ENCODE measurements at regions not wholly inside any gene's neighbourhood (a gene's known extent, or its start where the extent isn't known, plus 50 kb on each side); places are given as distances from the start of the nearest gene placed in this dataset.

DNA sequence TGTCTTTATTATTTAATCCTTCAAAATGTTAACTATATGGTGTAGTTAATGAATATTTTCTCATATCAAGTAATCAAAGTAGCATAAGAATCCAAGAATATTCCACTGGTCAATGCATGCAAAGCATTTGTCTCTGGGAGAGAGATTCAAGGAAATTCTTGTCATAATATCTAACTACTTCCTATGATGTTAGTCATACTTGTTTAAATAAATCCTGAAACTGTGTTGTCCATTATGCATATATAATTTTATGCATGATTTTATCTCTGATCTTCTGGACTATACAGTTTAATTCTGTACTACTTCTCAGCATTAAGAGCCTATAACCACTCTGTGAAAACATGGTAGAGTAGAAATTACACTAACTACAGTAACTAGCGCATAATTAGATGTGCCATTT, 388.3 kb downstream of the NR4A2 start:
- no peaks in the 10 kb centered on the region for H3K79me2 ChIP-seq (ENCODE audit: insufficient read depth, low read length)
- no peak for TF ChIP-seq CTCF (conservative IDR thresholded peaks at IDR 0.05; ENCODE audit: low read length)
- no peak for TF ChIP-seq EZH2phosphoT487 (IDR thresholded peaks at IDR 0.05; ENCODE audit: borderline replicate concordance)
- no peaks in the 10 kb centered on the region for H3K9me2 ChIP-seq (replicated peaks; ENCODE audit: low read depth, low read length)
- no peaks in the 10 kb centered on the region for H3K27me3 ChIP-seq (ENCODE audit: insufficient read depth, low read length, poor library complexity, severe bottlenecking)
- H2AFZ ChIP-seq (ENCODE audit: low read length): no peak overlapping the region
- no peak overlapping the region for H3K9ac ChIP-seq (ENCODE audit: low read depth, low read length, poor library complexity, severe bottlenecking)
- H3F3A ChIP-seq (ENCODE audit: low read depth): no peaks in the 10 kb centered on the region
- H3K36me3 ChIP-seq (ENCODE audit: insufficient read depth, low read length): no peaks in the 10 kb centered on the region
- H3K9me3 ChIP-seq (ENCODE audit: insufficient read depth, low read depth, low read length): no peaks in the 10 kb centered on the region
- H4K20me1 ChIP-seq (ENCODE audit: insufficient read depth, low read length, poor library complexity, severe bottlenecking): no peaks in the 10 kb centered on the region
- no peaks in the 10 kb centered on the region for H3K4me1 ChIP-seq (ENCODE audit: insufficient read depth, low read length, poor library complexity, severe bottlenecking)
- H3K4me3 ChIP-seq (ENCODE audit: low read length, poor library complexity, severe bottlenecking): no peak overlapping the region
- H3K4me2 ChIP-seq (ENCODE audit: low read depth, low read length, poor library complexity, severe bottlenecking): no peak overlapping the region

GRCh38 chr2:155930312-155930711, 402.2 kb downstream of the NR4A2 start:
- Histone ChIP-seq H2AFZ (ENCODE audit: low read length) (no peak overlapping the region), H3K4me3 (ENCODE audit: low read length, poor library complexity, severe bottlenecking) (no peak overlapping the region)

GRCh38 chr2:155917380-155917779, 415.1 kb downstream of the NR4A2 start:
- no peak for TF ChIP-seq EZH2phosphoT487 (IDR thresholded peaks at IDR 0.05; ENCODE audit: borderline replicate concordance)
- TF ChIP-seq CTCF (conservative IDR thresholded peaks at IDR 0.05; ENCODE audit: low read length): no peak

More at GRCh38 chr2:155930312-155930711, 402.2 kb downstream of the NR4A2 start:
- H3K9ac ChIP-seq (ENCODE audit: low read depth, low read length, poor library complexity, severe bottlenecking): no peak overlapping the region
- TF ChIP-seq CTCF (conservative IDR thresholded peaks at IDR 0.05; ENCODE audit: low read length) (no peak), EZH2phosphoT487 (IDR thresholded peaks at IDR 0.05; ENCODE audit: borderline replicate concordance) (no peak)
- H3F3A ChIP-seq (ENCODE audit: low read depth): no peaks in the 10 kb centered on the region
- H4K20me1 ChIP-seq (ENCODE audit: insufficient read depth, low read length, poor library complexity, severe bottlenecking): no peaks in the 10 kb centered on the region
- H3K9me2 ChIP-seq (replicated peaks; ENCODE audit: low read depth, low read length): no peaks in the 10 kb centered on the region; the same call in 1 of the 2 replicates
- H3K9me3 ChIP-seq (ENCODE audit: insufficient read depth, low read depth, low read length): no peaks in the 10 kb centered on the region
- no peaks in the 10 kb centered on the region for H3K4me1 ChIP-seq (ENCODE audit: insufficient read depth, low read length, poor library complexity, severe bottlenecking)
- H3K4me2 ChIP-seq (ENCODE audit: low read depth, low read length, poor library complexity, severe bottlenecking): no peak overlapping the region
- H3K36me3 ChIP-seq (ENCODE audit: insufficient read depth, low read length): no peaks in the 10 kb centered on the region
- no peaks in the 10 kb centered on the region for H3K27me3 ChIP-seq (ENCODE audit: insufficient read depth, low read length, poor library complexity, severe bottlenecking)
- no peaks in the 10 kb centered on the region for H3K79me2 ChIP-seq (ENCODE audit: insufficient read depth, low read length)

More at GRCh38 chr2:155917380-155917779, 415.1 kb downstream of the NR4A2 start:
- Histone ChIP-seq H3K9me2 (replicated peaks; ENCODE audit: low read depth, low read length) (no peaks in the 10 kb centered on the region), H3F3A (ENCODE audit: low read depth) (no peaks in the 10 kb centered on the region), H3K27me3 (ENCODE audit: insufficient read depth, low read length, poor library complexity, severe bottlenecking) (no peaks in the 10 kb centered on the region), H4K20me1 (ENCODE audit: insufficient read depth, low read length, poor library complexity, severe bottlenecking) (no peaks in the 10 kb centered on the region), H3K9ac (ENCODE audit: low read depth, low read length, poor library complexity, severe bottlenecking) (no peak overlapping the region), H2AFZ (ENCODE audit: low read length) (no peak overlapping the region), H3K4me3 (ENCODE audit: low read length, poor library complexity, severe bottlenecking) (no peak overlapping the region), H3K4me2 (ENCODE audit: low read depth, low read length, poor library complexity, severe bottlenecking) (no peak overlapping the region), H3K4me1 (ENCODE audit: insufficient read depth, low read length, poor library complexity, severe bottlenecking) (no peaks in the 10 kb centered on the region), H3K36me3 (ENCODE audit: insufficient read depth, low read length) (no peaks in the 10 kb centered on the region), H3K79me2 (ENCODE audit: insufficient read depth, low read length) (no peaks in the 10 kb centered on the region), H3K9me3 (ENCODE audit: insufficient read depth, low read depth, low read length) (no peaks in the 10 kb centered on the region)
